ENCODE measurements at regions not wholly inside any gene's neighbourhood (a gene's known extent, or its start where the extent isn't known, plus 50 kb on each side); places are given as distances from the start of the nearest gene placed in this dataset.

GRCh38 chr10:81082621-81083376 lies 545.1 kb downstream of the SH2D4B start:
- no peak overlapping the region for H3K27ac ChIP-seq
- no peak for DNase-seq
- H3K27me3 ChIP-seq (ENCODE audit: insufficient read depth, low read depth, severe bottlenecking), result no peaks in the 10 kb centered on the region
- TF ChIP-seq, protein P1, sequence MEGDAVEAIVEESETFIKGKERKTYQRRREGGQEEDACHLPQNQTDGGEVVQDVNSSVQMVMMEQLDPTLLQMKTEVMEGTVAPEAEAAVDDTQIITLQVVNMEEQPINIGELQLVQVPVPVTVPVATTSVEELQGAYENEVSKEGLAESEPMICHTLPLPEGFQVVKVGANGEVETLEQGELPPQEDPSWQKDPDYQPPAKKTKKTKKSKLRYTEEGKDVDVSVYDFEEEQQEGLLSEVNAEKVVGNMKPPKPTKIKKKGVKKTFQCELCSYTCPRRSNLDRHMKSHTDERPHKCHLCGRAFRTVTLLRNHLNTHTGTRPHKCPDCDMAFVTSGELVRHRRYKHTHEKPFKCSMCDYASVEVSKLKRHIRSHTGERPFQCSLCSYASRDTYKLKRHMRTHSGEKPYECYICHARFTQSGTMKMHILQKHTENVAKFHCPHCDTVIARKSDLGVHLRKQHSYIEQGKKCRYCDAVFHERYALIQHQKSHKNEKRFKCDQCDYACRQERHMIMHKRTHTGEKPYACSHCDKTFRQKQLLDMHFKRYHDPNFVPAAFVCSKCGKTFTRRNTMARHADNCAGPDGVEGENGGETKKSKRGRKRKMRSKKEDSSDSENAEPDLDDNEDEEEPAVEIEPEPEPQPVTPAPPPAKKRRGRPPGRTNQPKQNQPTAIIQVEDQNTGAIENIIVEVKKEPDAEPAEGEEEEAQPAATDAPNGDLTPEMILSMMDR (IDR thresholded peaks at IDR 0.05; ENCODE audit: low read depth, low read length), result no peak
- peaks cover 4% of the 10 kb centered on the region for H3K9me3 ChIP-seq (ENCODE audit: severe bottlenecking)
- H3K36me3 ChIP-seq, result no peaks in the 10 kb centered on the region
- H3K4me3 ChIP-seq (ENCODE audit: low read depth, low read length), result no peak overlapping the region

- H3K36me3 ChIP-seq, result no peaks in the 10 kb centered on the region
- no peaks in the 10 kb centered on the region for H3K27me3 ChIP-seq (ENCODE audit: insufficient read depth, low read depth, severe bottlenecking)
These were observed 555.4 kb downstream of the SH2D4B start for GRCh38 chr10:81093056-81093455.

DNA sequence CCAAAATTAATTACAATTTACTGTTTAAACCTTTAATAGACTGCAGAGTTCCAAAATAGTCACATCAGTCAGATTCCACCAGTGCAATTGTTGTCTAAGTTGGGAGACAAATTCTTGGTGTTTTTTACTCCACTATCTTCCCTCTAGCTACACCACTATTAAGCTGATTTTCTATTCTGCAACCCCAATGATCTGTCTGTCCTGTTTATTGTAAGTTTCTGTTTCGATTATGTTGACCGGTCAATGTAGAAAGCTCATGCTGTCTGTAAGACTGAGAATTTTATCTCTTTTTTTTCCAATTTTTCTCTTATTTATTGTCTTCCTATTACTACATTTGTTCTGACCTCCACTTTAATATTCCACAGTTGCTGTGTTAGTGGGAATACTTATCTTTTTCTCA lies 557.5 kb downstream of the SH2D4B start:
- TF ChIP-seq, protein P1 (IDR thresholded peaks at IDR 0.05; ENCODE audit: low read depth, low read length), result no peak
- Histone ChIP-seq H3K9me3 (ENCODE audit: severe bottlenecking) (no peaks in the 10 kb centered on the region), H3K27me3 (ENCODE audit: insufficient read depth, low read depth, severe bottlenecking) (no peaks in the 10 kb centered on the region), H3K36me3 (no peaks in the 10 kb centered on the region), H3K4me3 (ENCODE audit: low read depth, low read length) (no peak overlapping the region), H3K27ac (no peak overlapping the region)
- no peak for DNase-seq

More at GRCh38 chr10:81093056-81093455, 555.4 kb downstream of the SH2D4B start:
- no peak for DNase-seq
- no peak overlapping the region for H3K4me3 ChIP-seq (ENCODE audit: low read depth, low read length)
- no peaks in the 10 kb centered on the region for H3K9me3 ChIP-seq (ENCODE audit: severe bottlenecking)
- H3K27ac ChIP-seq, result no peak overlapping the region
- TF ChIP-seq, protein P1 (IDR thresholded peaks at IDR 0.05; ENCODE audit: low read depth, low read length), result no peak

DNA sequence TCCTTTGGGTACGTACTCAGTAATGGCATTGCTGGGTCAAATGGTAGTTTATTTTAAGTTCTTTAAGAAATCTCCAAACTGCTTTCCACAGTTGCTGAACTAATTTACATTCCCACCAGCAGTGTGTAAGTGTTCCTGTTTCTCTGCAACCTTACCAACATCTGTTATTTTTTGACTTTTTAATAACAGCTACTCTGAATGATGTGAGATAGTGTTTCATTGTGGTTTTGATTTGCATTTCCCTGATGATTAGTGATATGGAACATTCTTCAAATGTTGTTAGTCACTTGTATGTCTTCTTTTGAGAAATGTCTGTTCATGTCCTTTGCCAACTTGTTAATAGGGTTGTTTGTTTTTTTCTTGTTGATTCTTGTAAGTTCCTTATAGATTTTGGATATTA lies 558.9 kb downstream of the SH2D4B start:
- Histone ChIP-seq H3K27me3 (ENCODE audit: insufficient read depth, low read depth, severe bottlenecking) (no peaks in the 10 kb centered on the region), H3K4me3 (ENCODE audit: low read depth, low read length) (no peak overlapping the region)
- no peak for DNase-seq

DNA sequence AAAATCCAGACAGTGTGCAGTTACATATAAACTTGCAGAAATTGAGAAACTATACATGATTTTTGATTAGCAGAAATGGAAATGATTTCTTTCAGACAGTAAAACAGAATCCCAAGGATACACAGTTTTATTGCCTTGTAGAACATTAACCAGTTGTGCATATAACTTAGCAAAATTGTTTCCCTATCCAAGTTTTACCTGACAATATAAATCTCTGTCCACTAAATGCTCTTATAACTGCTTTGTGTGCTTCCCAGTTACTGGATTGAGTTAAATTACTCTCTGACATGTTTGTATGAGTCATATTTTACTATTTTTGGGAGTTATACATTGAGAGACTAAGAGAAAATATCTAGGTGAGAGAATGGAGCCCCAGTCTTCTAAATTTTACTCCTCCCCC lies 563.4 kb downstream of the SH2D4B start:
- H3K27me3 ChIP-seq (ENCODE audit: insufficient read depth, low read depth, severe bottlenecking), result no peaks in the 10 kb centered on the region
- H3K9me3 ChIP-seq (ENCODE audit: severe bottlenecking), result no peaks in the 10 kb centered on the region
- no peaks in the 10 kb centered on the region for H3K36me3 ChIP-seq
- no peak overlapping the region for H3K27ac ChIP-seq
- TF ChIP-seq, protein P1 (IDR thresholded peaks at IDR 0.05; ENCODE audit: low read depth, low read length), result no peak
- no peak for DNase-seq
- no peak overlapping the region for H3K4me3 ChIP-seq (ENCODE audit: low read depth, low read length)

More for the DNA sequence above, 558.9 kb downstream of the SH2D4B start:
- TF ChIP-seq, protein P1 (IDR thresholded peaks at IDR 0.05; ENCODE audit: low read depth, low read length), result no peak
- Histone ChIP-seq H3K9me3 (ENCODE audit: severe bottlenecking) (no peaks in the 10 kb centered on the region), H3K27ac (no peak overlapping the region), H3K36me3 (no peaks in the 10 kb centered on the region)

GRCh38 chr10:81104494-81104893 lies 566.8 kb downstream of the SH2D4B start:
- Histone ChIP-seq H3K36me3 (no peaks in the 10 kb centered on the region), H3K9me3 (ENCODE audit: severe bottlenecking) (no peaks in the 10 kb centered on the region), H3K27me3 (ENCODE audit: insufficient read depth, low read depth, severe bottlenecking) (no peaks in the 10 kb centered on the region), H3K27ac (no peak overlapping the region), H3K4me3 (ENCODE audit: low read depth, low read length) (no peak overlapping the region)
- no peak for DNase-seq
- TF ChIP-seq, protein P1 (IDR thresholded peaks at IDR 0.05; ENCODE audit: low read depth, low read length), result no peak
